H9 (cell line): ENCODE measurements at regions not wholly inside any gene's neighbourhood (a gene's known extent, or its start where the extent isn't known, plus 50 kb on each side); places are given as distances from the start of the nearest gene placed in this dataset.

Experiments
- DNase-seq: peaks from one replicate; pipeline ENCODE4 v3.0.0-alpha.2; 2017
- H2AFZ ChIP-seq: one replicate; pipeline ENCODE4 v1.6.1; 2013; ENCODE audit warnings: mild to moderate bottlenecking, low read length, control low read depth, moderate library complexity
- H2AK5ac ChIP-seq: 2 replicates; pipeline ENCODE4 v1.6.1; 2013; ENCODE audit warnings: low read length, control low read depth, mixed read lengths; ENCODE audit not compliant: insufficient read length
- H2BK120ac ChIP-seq: one replicate; pipeline ENCODE4 v1.6.1; 2013; ENCODE audit warnings: low read depth, mild to moderate bottlenecking, low read length, control low read depth, inconsistent platforms; ENCODE audit not compliant: poor library complexity, severe bottlenecking
- H2BK12ac ChIP-seq: 2 replicates; pipeline ENCODE4 v1.6.1; 2013; ENCODE audit warnings: low read length, control low read depth, mixed read lengths, low read depth; ENCODE audit not compliant: insufficient read length
- H2BK15ac ChIP-seq: 2 replicates; pipeline ENCODE4 v1.6.1; 2013; ENCODE audit warnings: low read depth, low read length, control low read depth
- H2BK20ac ChIP-seq: one replicate; pipeline ENCODE4 v1.6.1; 2013; ENCODE audit warnings: low read depth, mild to moderate bottlenecking, low read length, control low read depth, inconsistent platforms; ENCODE audit not compliant: poor library complexity, severe bottlenecking
- H2BK5ac ChIP-seq: 2 replicates; pipeline ENCODE4 v1.6.1; 2013; ENCODE audit warnings: low read length, control low read depth, mixed read lengths; ENCODE audit not compliant: insufficient read length
- H3K14ac ChIP-seq: 2 replicates; pipeline ENCODE4 v1.6.1; 2013; ENCODE audit warnings: low read length, control low read depth; ENCODE audit not compliant: insufficient read depth
- H3K18ac ChIP-seq: 2 replicates; pipeline ENCODE4 v1.6.1; 2013; ENCODE audit warnings: low read depth, mild to moderate bottlenecking, mixed read lengths, low read length, control low read depth; ENCODE audit not compliant: insufficient read length
- H3K23ac ChIP-seq: 2 replicates; pipeline ENCODE4 v1.6.1; 2013; ENCODE audit warnings: low read length, control low read depth, mixed read lengths, low read depth; ENCODE audit not compliant: insufficient read length
- H3K23me2 ChIP-seq: 2 replicates; pipeline ENCODE4 v1.6.1; 2013; ENCODE audit warnings: low read depth, mild to moderate bottlenecking, mixed read lengths, low read length, control low read depth; ENCODE audit not compliant: insufficient read length, poor library complexity, severe bottlenecking
- H3K27ac ChIP-seq: 2 replicates; pipeline ENCODE4 v1.5.1; 2013; ENCODE audit warnings: low read length, control low read depth, mixed read lengths, low read depth; ENCODE audit not compliant: insufficient read length
- H3K27me3 ChIP-seq: 2 replicates; pipeline ENCODE4 v1.6.1; 2013; ENCODE audit warnings: low read length, control low read depth, inconsistent platforms; ENCODE audit not compliant: insufficient read depth
- H3K4ac ChIP-seq: 2 replicates; pipeline ENCODE4 v1.6.1; 2013; ENCODE audit warnings: low read depth, mild to moderate bottlenecking, control low read depth, inconsistent platforms, low read length, moderate library complexity
- H3K4me1 ChIP-seq: 2 replicates; pipeline ENCODE4 v1.6.1; 2013; ENCODE audit warnings: low read length, control low read depth, inconsistent platforms; ENCODE audit not compliant: insufficient read depth
- H3K4me2 ChIP-seq: 2 replicates; pipeline ENCODE4 v1.6.1; 2013; ENCODE audit warnings: low read length, control low read depth, mixed read lengths; ENCODE audit not compliant: insufficient read length, insufficient read depth
- H3K56ac ChIP-seq: 2 replicates; pipeline ENCODE4 v1.6.1; 2013; ENCODE audit warnings: low read depth, mild to moderate bottlenecking, mixed read lengths, low read length, control low read depth; ENCODE audit not compliant: insufficient read length
- H3K79me1 ChIP-seq: 2 replicates; pipeline ENCODE4 v1.6.1; 2013; ENCODE audit warnings: low read depth, mild to moderate bottlenecking, moderate library complexity, low read length, control low read depth, inconsistent platforms; ENCODE audit not compliant: insufficient read depth, poor library complexity, severe bottlenecking
- H3K79me2 ChIP-seq: 2 replicates; pipeline ENCODE4 v1.6.1; 2013; ENCODE audit warnings: low read length, control low read depth, inconsistent platforms; ENCODE audit not compliant: insufficient read depth
- H3K9ac ChIP-seq: 2 replicates; pipeline ENCODE4 v1.6.1; 2013; ENCODE audit warnings: low read length, control low read depth, mixed read lengths; ENCODE audit not compliant: insufficient read length; ENCODE audit errors: extremely low read depth
- H3K9me3 ChIP-seq: one replicate; pipeline ENCODE4 v1.6.1; 2013; ENCODE audit warnings: low read depth, low read length, inconsistent platforms; ENCODE audit not compliant: control insufficient read depth
- H3T11ph ChIP-seq: one replicate; pipeline ENCODE4 v1.6.1; 2013; ENCODE audit warnings: mild to moderate bottlenecking, low read length, control low read depth, inconsistent platforms
- H4K20me1 ChIP-seq: one replicate; pipeline ENCODE4 v1.6.1; 2013; ENCODE audit not compliant: control insufficient read depth, insufficient read length, insufficient read depth
- H4K5ac ChIP-seq: 2 replicates; pipeline ENCODE4 v1.6.1; 2013; ENCODE audit warnings: low read depth, mild to moderate bottlenecking, mixed read lengths, low read length, control low read depth; ENCODE audit not compliant: insufficient read length
- H4K8ac ChIP-seq: replicated peaks from 2 replicates; pipeline ENCODE4 v1.6.1; 2013; ENCODE audit warnings: low read length, control low read depth, mixed read lengths, low read depth; ENCODE audit not compliant: insufficient read length
- H4K91ac ChIP-seq: 2 replicates; pipeline ENCODE4 v1.6.1; 2013; ENCODE audit warnings: low read depth, mild to moderate bottlenecking, moderate library complexity, mixed read lengths, low read length, control low read depth; ENCODE audit not compliant: insufficient read length
- H3K27ac Mint-ChIP-seq, 3 experiments: 2 replicates in 2 of 3; 3 replicates in 1 of 3; pipeline ENCODE4 v1.8.0; 2020 to 2021; ENCODE audit warnings: mixed read lengths in 3 of 3, mild to moderate bottlenecking in 1 of 3, moderate library complexity in 1 of 3
- H3K27me3 Mint-ChIP-seq: 2 replicates; pipeline ENCODE4 v1.8.0; 2021; ENCODE audit warnings: low read depth, mild to moderate bottlenecking, moderate library complexity, mixed read lengths
- H3K36me3 Mint-ChIP-seq, 3 experiments: 2 replicates in 2 of 3; 3 replicates in 1 of 3; pipeline ENCODE4 v1.8.0; 2020 to 2021; ENCODE audit warnings: low read depth in 3 of 3, mixed read lengths in 3 of 3; ENCODE audit not compliant: insufficient read depth in 1 of 3
- H3K4me1 Mint-ChIP-seq, 2 experiments: 2 replicates each; pipeline ENCODE4 v1.8.0; 2020; ENCODE audit warnings: mixed read lengths in 2 of 2
- H3K4me3 Mint-ChIP-seq, 2 experiments: 2 replicates in 1 of 2; 3 replicates in 1 of 2; pipeline ENCODE4 v1.8.0; 2020 to 2021; ENCODE audit warnings: mild to moderate bottlenecking in 2 of 2, mixed read lengths in 2 of 2, moderate library complexity in 1 of 2
- H3K9me3 Mint-ChIP-seq, 2 experiments: 2 replicates in 1 of 2; 3 replicates in 1 of 2; pipeline ENCODE4 v1.8.0; 2020; ENCODE audit warnings: mild to moderate bottlenecking in 2 of 2, mixed read lengths in 2 of 2, moderate library complexity in 1 of 2
- CTCF ChIP-seq: fragments of 200-600 bp; sonication (generic); conservative IDR thresholded peaks from 3 replicates; pipeline ENCODE4 v1.8.0; 2021; ENCODE audit warnings: antibody characterized with exemption, mild to moderate bottlenecking
- WGBS: extraction: QIAGEN DNeasy Blood & Tissue Kit; methylation state at CpG from one replicate; pipeline ENCODE4 v1.1.7; 2013; ENCODE audit warnings: missing lambda C conversion rate, low lambda C conversion rate, mixed read lengths; ENCODE audit not compliant: insufficient read length; ENCODE audit errors: extremely low coverage; 5-methylcytosine and 5-hydroxymethylcytosine counted together

- Histone ChIP-seq H3K27ac (no peak overlapping the region), H3K4ac (no peak overlapping the region), H3K18ac (no peak overlapping the region), H3T11ph (no peak overlapping the region), H2BK12ac (no peak overlapping the region), H3K4me1 (no peaks in the 10 kb centered on the region), H3K9me3 (no peaks in the 10 kb centered on the region), H2AK5ac (no peak overlapping the region), H2BK15ac (no peak overlapping the region), H2AFZ (no peak overlapping the region), H3K79me1 (no peaks in the 10 kb centered on the region), H2BK20ac (no peak overlapping the region), H3K23me2 (no peaks in the 10 kb centered on the region), H2BK120ac (no peak overlapping the region), H3K14ac (no peak overlapping the region), H4K5ac (no peak overlapping the region), H4K8ac (no peak overlapping the region), H3K56ac (no peak overlapping the region), H3K27me3 (no peaks in the 10 kb centered on the region), H3K79me2 (no peaks in the 10 kb centered on the region), H3K4me2 (no peak overlapping the region), H4K20me1 (no peaks in the 10 kb centered on the region), H2BK5ac (no peak overlapping the region), H3K9ac (no peak overlapping the region), H3K23ac (no peak overlapping the region), H4K91ac (no peak overlapping the region)
- TF ChIP-seq CTCF, result no peak
- Mint-ChIP-seq H3K4me3 (no peak overlapping the region), H3K9me3 (peaks cover 0 to 2% of the 10 kb centered on the region in 2 experiments; a peak in 2 of 5 replicates), H3K27me3 (no peaks in the 10 kb centered on the region; the same call in 1 of the 2 replicates), H3K27ac (no peak overlapping the region), H3K36me3 (no peaks in the 10 kb centered on the region; a peak in 1 of 7 replicates), H3K4me1 (peaks cover 24% of the 10 kb centered on the region in 2 experiments)
- no CpG with 5 or more reads among the region's 5 CpGs for WGBS
- DNase-seq, result no peak
Measured at GRCh38 chr16:47781673-47782072, 320.5 kb downstream of the PHKB start.
